ENCODE measurements at regions not wholly inside any gene's neighbourhood (a gene's known extent, or its start where the extent isn't known, plus 50 kb on each side); places are given as distances from the start of the nearest gene placed in this dataset.

GRCh38 chr6:121828146-121828886 is 392.9 kb downstream of the GJA1 start:
- TF ChIP-seq CTCF (conservative IDR thresholded peaks at IDR 0.05; ENCODE audit: low read depth, low read length), result no peak
- no peak for TF ChIP-seq EZH2 (IDR thresholded peaks at IDR 0.05; ENCODE audit: low read length, unreplicated experiment)
- no peak for TF ChIP-seq EZH2phosphoT487 (IDR thresholded peaks at IDR 0.05; ENCODE audit: borderline replicate concordance, low read length)

Measured in PC-3 (cell line).